ENCODE measurements at regions not wholly inside any gene's neighbourhood (a gene's known extent, or its start where the extent isn't known, plus 50 kb on each side); places are given as distances from the start of the nearest gene placed in this dataset.

GRCh38 chr6:147909640-147910039 lies 401.1 kb downstream of the SAMD5 start:
- Histone ChIP-seq H3K56ac (ENCODE audit: extremely low read depth, insufficient read depth, low read length) (no peak overlapping the region), H4K20me1 (ENCODE audit: insufficient read depth, low read length) (no peaks in the 10 kb centered on the region), H3K27ac (ENCODE audit: insufficient read depth, low read length) (no peak overlapping the region), H2AFZ (replicated peaks; ENCODE audit: low read length, poor library complexity) (no peak overlapping the region), H2BK20ac (ENCODE audit: low read depth, low read length) (no peak overlapping the region; the same call in 1 of the 2 replicates), H2BK5ac (ENCODE audit: low read depth, low read length, poor library complexity, severe bottlenecking) (no peak overlapping the region), H2AK5ac (ENCODE audit: low read depth, low read length) (no peak overlapping the region), H3K18ac (ENCODE audit: low read depth, low read length) (no peak overlapping the region), H2BK120ac (ENCODE audit: low read depth, low read length) (no peak overlapping the region), H3K4me2 (ENCODE audit: low read depth, low read length) (no peak overlapping the region), H4K8ac (ENCODE audit: low read depth in 2 of 2, low read length in 2 of 2) (no peak overlapping the region), H3K79me1 (ENCODE audit: low read depth in 1 of 2, low read length in 2 of 2) (no peaks in the 10 kb centered on the region), H2AK9ac (replicated peaks; ENCODE audit: low read depth, low read length, poor library complexity) (no peak overlapping the region), H3K9me1 (ENCODE audit: insufficient read depth, low read length) (no peaks in the 10 kb centered on the region), H3K27me3 (ENCODE audit: control insufficient read depth, insufficient read depth, low read length) (no peaks in the 10 kb centered on the region), H4K91ac (ENCODE audit: insufficient read depth, low read depth, low read length) (no peak overlapping the region), H3K14ac (replicated peaks; ENCODE audit: low read depth, low read length) (no peak overlapping the region), H3K36me3 (ENCODE audit: control insufficient read depth, insufficient read depth, low read length) (no peaks in the 10 kb centered on the region), H3K23ac (ENCODE audit: low read depth, low read length) (no peak overlapping the region), H3K4ac (ENCODE audit: low read depth, low read length) (no peak overlapping the region), H3K4me1 (ENCODE audit: control insufficient read depth, insufficient read depth, low read length) (no peaks in the 10 kb centered on the region), H3K9me3 (ENCODE audit: control insufficient read depth, insufficient read depth, low read length) (no peaks in the 10 kb centered on the region), H3K4me3 (ENCODE audit: insufficient read depth, low read depth, low read length) (no peak overlapping the region), H3K9ac (ENCODE audit: low read depth, low read length) (no peak overlapping the region), H4K5ac (ENCODE audit: low read depth, low read length) (no peak overlapping the region), H2BK15ac (ENCODE audit: low read depth, low read length) (no peak overlapping the region)
- TF ChIP-seq BHLHE40 (IDR thresholded peaks at IDR 0.05; ENCODE audit: low read depth, low read length): no peak
- TF ChIP-seq RFX5 (IDR thresholded peaks at IDR 0.05; ENCODE audit: low read depth, low read length): no peak
- TF ChIP-seq RCOR1 (IDR thresholded peaks at IDR 0.05; ENCODE audit: insufficient replicate concordance, low read length): no peak
- TF ChIP-seq, protein P1, sequence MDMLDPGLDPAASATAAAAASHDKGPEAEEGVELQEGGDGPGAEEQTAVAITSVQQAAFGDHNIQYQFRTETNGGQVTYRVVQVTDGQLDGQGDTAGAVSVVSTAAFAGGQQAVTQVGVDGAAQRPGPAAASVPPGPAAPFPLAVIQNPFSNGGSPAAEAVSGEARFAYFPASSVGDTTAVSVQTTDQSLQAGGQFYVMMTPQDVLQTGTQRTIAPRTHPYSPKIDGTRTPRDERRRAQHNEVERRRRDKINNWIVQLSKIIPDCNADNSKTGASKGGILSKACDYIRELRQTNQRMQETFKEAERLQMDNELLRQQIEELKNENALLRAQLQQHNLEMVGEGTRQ (IDR thresholded peaks at IDR 0.05; ENCODE audit: low read depth, low read length): no peak
- no peak for TF ChIP-seq CTCF (conservative IDR thresholded peaks at IDR 0.05; ENCODE audit: low read depth, low read length)
- no peak for TF ChIP-seq RAD21 (IDR thresholded peaks at IDR 0.05; ENCODE audit: low read length)
- TF ChIP-seq SMC3 (IDR thresholded peaks at IDR 0.05; ENCODE audit: low read depth, low read length): no peak
- TF ChIP-seq MAFK (IDR thresholded peaks at IDR 0.05; ENCODE audit: low read depth, low read length): no peak
- TF ChIP-seq POLR2A (IDR thresholded peaks at IDR 0.05; ENCODE audit: low read depth, low read length): no peak
- TF ChIP-seq NFE2L2 (IDR thresholded peaks at IDR 0.05; ENCODE audit: low read depth, low read length): no peak
- TF ChIP-seq CHD1 (IDR thresholded peaks at IDR 0.05; ENCODE audit: low read depth, low read length): no peak
- no peak for TF ChIP-seq MAZ (IDR thresholded peaks at IDR 0.05; ENCODE audit: borderline replicate concordance, low read depth, low read length)
- TF ChIP-seq CEBPB (IDR thresholded peaks at IDR 0.05; ENCODE audit: low read depth, low read length): no peak
- TF ChIP-seq ELK1 (IDR thresholded peaks at IDR 0.05; ENCODE audit: borderline replicate concordance, low read depth, low read length): no peak
- TF ChIP-seq FOS (IDR thresholded peaks at IDR 0.05; ENCODE audit: low read depth, low read length): no peak
- TF ChIP-seq MXI1 (IDR thresholded peaks at IDR 0.05; ENCODE audit: borderline replicate concordance, low read depth, low read length): no peak
- dilution Hi-C loops (cut with HindIII; ENCODE audit: low sequenced_read_pairs, unreplicated experiment): no loop called here
- intact Hi-C loops (cut with micrococcal nuclease): no loop called here
- BruUV-seq (replicated peaks): no TSS peak
- POLR2A ChIA-PET (ENCODE audit: unreplicated experiment): no interaction called here
- in situ Hi-C loops (cut with MboI; ENCODE audit: low sequenced_read_pairs): no loop called here
- ATAC-seq (ENCODE audit: low read depth): peak; percentile 81
- WGBS, 2 experiments (ENCODE audit: extremely low coverage in 2 of 2, insufficient read length in 1 of 2): no CpG with 5 or more reads among the region's 7 CpGs
- peak; percentile 39 for DNase-seq
- CTCF ChIA-PET: interaction anchor here (0.6 kb wide), 1 partner anchor 19 kb away, joined by 5 read pairs; no protein-coding TSS in a partner anchor

Measured in IMR-90 (cell line).